NCI-H2196 treated with DMSO at 0.1 percent for 48 hours (cell line): ENCODE measurements at regions not wholly inside any gene's neighbourhood (a gene's known extent, or its start where the extent isn't known, plus 50 kb on each side); places are given as distances from the start of the nearest gene placed in this dataset.

Experiments used
- DNase-seq: peaks from one replicate; lab custom pipeline; 2025; ENCODE audit not compliant: unreplicated experiment; lab: John Stamatoyannopoulos, UW

DNA sequence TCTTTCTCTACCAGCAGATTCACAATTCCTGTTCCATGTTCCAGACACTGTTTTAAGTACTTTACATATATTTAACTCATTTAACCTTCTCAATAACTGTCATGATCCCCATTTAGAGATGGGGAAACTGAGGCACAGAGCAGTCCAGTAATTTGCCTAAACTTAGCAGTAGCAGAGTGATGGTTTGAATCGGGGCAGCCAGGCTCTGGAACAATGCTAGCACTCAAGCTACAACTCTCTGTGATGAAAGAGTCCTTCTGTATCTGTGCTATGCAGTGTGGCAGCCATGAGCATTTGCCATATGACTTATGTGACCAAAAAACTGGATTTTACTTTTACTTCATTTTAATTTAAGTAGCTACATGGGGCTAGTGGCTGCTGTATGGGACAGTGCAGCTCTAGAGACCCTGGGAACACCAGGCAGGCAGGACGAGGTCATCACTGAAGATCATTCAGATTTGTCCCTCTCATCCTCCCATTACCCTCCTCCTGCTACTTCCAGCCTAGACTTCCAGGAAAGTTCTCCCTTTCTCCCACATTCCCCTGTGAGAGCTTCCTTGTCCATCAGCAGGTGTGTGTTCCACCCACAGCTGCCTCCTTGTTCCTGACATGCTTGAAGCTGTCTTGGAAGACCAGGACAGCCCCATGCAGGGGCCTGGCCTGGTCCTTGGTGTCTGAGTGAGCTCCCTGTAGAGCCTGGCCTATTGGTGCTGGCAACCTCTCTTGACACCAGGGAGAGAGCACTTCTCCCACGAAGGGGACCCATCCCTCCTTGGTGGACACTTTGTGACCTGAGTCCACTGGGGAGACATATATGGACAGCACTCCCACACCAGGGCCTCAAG lies 157.0 kb downstream of the MRPL14 start:
- DNase-seq, result no peak

- DNase-seq, result no peak
Observed at GRCh38 chr6:43969158-43969981, 157.9 kb downstream of the MRPL14 start.

DNA sequence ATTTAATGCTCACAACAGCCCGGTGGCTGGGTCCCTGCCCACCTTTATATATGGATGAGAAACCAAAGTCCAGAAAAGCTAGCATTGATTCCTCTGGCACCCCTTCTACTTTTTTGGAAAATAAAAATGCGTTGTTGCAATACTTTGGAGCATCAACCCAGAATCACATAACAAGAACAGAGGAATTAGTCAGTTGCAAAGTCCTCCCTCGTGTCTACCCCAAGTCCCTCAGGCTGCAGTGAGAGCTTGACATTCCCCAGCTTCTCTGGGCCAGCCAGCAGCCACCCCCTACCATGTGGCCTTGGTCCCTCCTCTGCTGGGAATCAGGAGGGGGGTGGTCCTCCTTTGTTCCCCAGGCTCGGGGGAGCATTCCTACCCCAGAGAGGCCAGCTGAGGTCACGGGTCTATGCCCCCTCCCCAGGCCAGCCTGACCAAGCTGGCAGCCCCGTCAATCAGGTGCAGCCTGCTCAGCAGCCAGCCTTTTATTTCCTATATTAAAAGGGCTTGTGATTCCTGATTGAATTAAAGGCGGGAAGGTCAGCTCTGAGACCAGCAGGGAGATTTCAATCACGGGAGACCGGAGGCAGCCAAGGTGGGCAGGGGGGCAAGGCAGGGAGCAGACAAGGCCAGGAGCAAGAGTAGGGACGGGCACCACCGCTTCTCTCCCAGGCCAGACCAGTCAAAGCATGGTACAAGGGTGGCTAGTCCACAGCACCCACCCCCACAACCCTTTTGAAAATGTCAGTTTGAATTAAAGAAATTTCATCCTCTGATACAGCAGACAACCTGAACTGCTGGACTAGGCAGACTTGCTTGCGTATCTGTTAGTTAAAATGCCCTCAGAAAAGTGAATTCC lies 158.9 kb downstream of the MRPL14 start:
- DNase-seq, result no peak

DNA sequence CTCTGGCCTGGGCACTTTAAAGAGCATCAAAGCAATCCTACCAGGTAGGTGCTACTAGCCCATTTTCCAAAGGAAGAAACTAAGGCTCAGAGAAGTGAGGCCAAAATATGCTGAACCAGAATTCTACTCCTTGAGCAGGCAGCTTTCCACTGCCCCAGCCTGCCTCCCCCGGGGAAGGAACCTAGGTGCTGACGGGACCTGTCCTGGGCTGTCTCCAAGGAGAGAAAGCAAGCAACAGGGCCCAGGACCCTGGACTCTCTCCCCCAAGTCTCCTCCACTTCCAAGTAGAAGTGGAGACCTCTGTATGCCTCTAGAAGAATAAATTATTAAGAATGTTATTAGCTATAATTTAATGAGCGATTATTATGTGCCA lies 159.5 kb downstream of the MRPL14 start:
- DNase-seq, result no peak

GRCh38 chr6:43966853-43967718 lies 160.2 kb downstream of the MRPL14 start:
- DNase-seq, result no peak

GRCh38 chr6:43966374-43966658 lies 160.9 kb downstream of the MRPL14 start:
- no peak for DNase-seq

GRCh38 chr6:43965628-43966373 lies 161.5 kb downstream of the MRPL14 start:
- DNase-seq, result no peak

GRCh38 chr6:43964659-43965570 lies 162.3 kb downstream of the MRPL14 start:
- no peak for DNase-seq

DNA sequence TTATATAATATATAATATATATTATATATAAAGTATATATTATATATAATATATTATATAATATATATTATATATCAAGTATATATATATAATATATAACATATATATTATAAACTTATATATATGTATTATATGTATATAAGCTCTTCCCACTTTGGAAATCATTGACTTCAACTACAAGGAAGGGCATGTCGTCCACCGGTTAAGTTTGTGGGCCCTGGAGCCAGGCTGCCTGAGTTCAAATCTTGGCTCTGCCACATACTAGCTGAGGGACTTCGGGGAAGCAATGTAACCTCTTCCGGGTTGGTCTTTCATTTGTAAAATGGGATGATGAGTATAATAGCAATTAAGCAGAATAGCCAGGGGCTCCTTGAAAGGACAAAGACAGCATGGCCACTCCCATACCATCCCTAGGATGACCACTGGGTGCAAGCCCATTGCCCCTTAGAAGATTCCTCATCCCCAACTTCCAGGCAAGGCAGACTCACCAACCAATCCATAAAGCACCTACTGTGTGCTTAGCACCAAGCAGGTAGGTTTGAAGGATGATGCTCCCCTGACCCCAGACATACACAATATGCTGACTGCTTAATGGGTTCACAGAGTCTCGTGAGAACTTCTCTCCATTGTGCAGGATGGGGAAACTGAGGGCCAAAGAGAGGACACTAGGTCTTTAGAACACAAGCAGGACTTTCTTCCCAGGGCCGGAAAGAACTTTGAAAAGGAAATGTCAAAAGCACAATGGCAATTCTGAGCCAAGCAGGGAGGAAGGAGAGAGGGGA lies 163.2 kb downstream of the MRPL14 start:
- no peak for DNase-seq

- no peak for DNase-seq
Observed at GRCh38 chr6:43963203-43963602, 164.0 kb downstream of the MRPL14 start.

- no peak for DNase-seq
Observed at GRCh38 chr6:43962458-43962857, 164.8 kb downstream of the MRPL14 start.

DNA sequence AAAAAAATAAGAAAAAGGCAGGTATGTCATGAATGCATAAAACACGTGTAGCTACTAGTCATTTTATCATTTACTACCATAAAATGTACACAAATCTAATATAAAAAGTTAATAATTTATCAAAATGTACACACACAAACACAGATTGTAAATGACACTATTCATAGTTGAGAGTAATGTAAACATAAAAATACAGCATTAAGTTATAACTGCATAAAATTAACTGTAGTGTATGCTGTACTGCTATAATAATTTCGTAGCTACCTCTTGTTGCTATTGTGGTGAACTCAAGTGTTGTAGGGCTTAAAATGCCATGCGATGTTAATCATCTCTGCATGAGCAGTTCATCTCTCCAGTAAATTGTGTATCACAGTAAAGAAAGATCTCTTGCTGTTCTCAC lies 170.0 kb downstream of the MRPL14 start:
- DNase-seq, result no peak

GRCh38 chr6:43956478-43956877 lies 170.8 kb downstream of the MRPL14 start:
- no peak for DNase-seq

DNA sequence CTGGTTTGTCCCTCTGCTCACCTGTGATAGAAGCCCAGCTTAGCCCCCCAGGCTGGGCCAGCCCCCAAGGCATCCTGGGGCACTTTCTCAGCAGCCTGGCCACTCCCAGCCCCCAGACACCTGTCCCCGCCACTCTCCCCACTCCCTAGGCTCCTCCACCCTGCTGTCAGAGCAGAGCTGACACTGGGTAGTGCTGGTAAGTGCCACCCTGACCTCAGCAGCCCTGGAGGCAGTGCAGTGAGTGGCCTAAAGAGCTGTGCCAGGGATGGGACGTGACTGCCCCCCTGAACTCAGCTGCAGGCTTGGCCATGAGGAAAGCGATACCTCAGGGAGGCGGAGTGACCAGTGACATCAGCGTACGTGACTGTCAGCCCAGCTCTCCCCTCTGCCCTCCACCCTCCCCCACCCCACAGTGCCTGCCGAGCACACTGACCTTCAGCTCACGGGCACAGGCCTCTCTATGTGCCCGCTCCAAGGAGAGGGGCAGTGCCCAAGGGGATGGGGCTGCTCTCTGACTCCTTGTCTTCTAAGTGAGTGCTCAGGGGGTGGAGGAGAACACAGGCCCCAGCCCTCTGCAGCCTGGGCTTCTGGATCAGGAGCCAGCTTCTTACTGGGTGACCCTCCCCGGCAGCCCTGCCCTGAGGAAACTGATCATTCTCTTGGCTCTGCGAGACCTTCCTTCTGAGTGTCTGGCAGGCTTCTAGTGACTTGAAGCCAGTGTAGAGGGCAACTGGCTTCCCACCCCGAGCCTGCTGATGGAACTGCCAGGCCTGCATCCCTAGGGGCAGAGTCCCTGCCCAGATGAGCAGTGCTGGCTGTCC lies 172.7 kb downstream of the MRPL14 start:
- no peak for DNase-seq

DNA sequence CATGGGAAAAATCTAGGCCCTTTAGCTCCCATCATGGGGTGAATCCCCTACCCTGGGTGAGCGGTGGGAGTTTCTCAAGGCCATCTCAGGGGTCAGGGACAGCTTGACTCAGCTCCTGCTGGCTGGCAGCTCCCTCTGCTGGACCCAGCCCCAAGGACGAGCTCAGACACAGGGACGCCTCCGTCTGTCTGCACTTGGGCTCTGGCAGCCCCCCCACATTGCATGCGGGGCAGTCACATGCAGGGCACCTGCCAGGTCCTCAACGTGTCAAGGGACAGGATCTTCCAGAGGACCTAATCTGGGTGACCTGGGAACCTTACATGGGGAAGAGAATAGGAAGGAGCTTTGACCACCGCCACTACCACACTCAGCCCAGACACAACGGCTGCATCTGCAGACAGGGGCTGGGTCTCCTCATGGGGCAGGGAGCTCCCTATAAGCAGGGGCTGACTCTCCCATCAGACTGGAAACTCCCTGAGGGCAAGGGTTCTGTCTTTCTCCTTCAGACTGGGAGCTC lies 173.4 kb downstream of the MRPL14 start:
- DNase-seq, result no peak

- no peak for DNase-seq
Observed at GRCh38 chr6:43953256-43953655, 174.0 kb downstream of the MRPL14 start.

- DNase-seq, result no peak
Observed at GRCh38 chr6:43952746-43953145, 174.5 kb downstream of the MRPL14 start.
